Esophagus squamous epithelium (tissue), 4 donors: ENCODE measurements at regions not wholly inside any gene's neighbourhood (a gene's known extent, or its start where the extent isn't known, plus 50 kb on each side); places are given as distances from the start of the nearest gene placed in this dataset.

Source experiments
- CTCF ChIP-seq, 6 experiments: fragments of 450-650 bp in 4 of 6; fragments of 200-600 bp in 2 of 6; sonication (generic) in 2 of 6; IDR thresholded peaks; one replicate each; pipeline ENCODE4 v1.5.1; 2016 to 2019; ENCODE audit warnings: antibody characterized with exemption in 6 of 6, mild to moderate bottlenecking in 4 of 6, moderate library complexity in 4 of 6
- POLR2A ChIP-seq, 4 donors: fragments of 450-650 bp; IDR thresholded peaks; one replicate each; pipeline ENCODE4 v1.6.1; 2017; ENCODE audit warnings: antibody characterized with exemption in 4 of 4, mild to moderate bottlenecking in 4 of 4, moderate library complexity in 3 of 4

DNA sequence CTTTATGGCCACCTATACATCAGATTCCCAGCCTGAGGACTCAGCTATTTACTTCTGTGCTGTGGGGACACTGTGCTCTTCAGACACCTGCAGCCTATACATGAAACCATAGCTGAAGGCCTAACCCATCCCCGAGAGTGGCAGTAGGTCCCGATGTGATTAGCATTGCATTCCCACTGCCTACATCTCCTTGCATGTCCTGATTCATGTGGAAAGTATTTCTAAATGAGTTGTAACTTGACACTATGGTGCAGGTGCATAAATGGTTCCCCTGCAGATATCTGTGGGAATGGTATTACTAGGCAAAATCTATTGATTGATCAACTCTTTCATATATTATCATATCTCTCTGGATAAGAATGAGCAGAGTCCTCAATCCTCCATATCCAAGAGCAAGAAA lies 433.5 kb downstream of the DAD1 start:
- no peak for TF ChIP-seq CTCF (IDR thresholded peaks at IDR 0.05)
- TF ChIP-seq POLR2A (IDR thresholded peaks at IDR 0.05) = no peak
